ENCODE measurements at regions not wholly inside any gene's neighbourhood (a gene's known extent, or its start where the extent isn't known, plus 50 kb on each side); places are given as distances from the start of the nearest gene placed in this dataset.

GRCh38 chr14:53615252-53615651 lies 341.4 kb downstream of the BMP4 start:
- TF ChIP-seq EZH2 (IDR thresholded peaks at IDR 0.05; ENCODE audit: low read length): no peak
- TF ChIP-seq CTCF (optimal IDR thresholded peaks at IDR 0.05 in 1 of 3, IDR thresholded peaks at IDR 0.05 in 1 of 3, conservative IDR thresholded peaks at IDR 0.05 in 1 of 3; ENCODE audit: extremely low read depth in 1 of 3, insufficient read depth in 2 of 3, low read length in 3 of 3): no peak

Measured in keratinocyte (primary cell).